Gastroesophageal sphincter (tissue), 3 donors: ENCODE measurements at regions not wholly inside any gene's neighbourhood (a gene's known extent, or its start where the extent isn't known, plus 50 kb on each side); places are given as distances from the start of the nearest gene placed in this dataset.

Experiments
- CTCF ChIP-seq, 4 experiments: fragments of 200-600 bp in 2 of 4; fragments of 450-650 bp in 2 of 4; sonication (generic) in 1 of 4; IDR thresholded peaks; one replicate each; pipeline ENCODE4 v1.5.1; 2017 to 2019; ENCODE audit warnings: antibody characterized with exemption in 4 of 4, mild to moderate bottlenecking in 2 of 4, moderate library complexity in 2 of 4
- POLR2A ChIP-seq, 2 donors: fragments of 450-650 bp; IDR thresholded peaks; one replicate each; pipeline ENCODE4 v1.6.1; 2017; ENCODE audit warnings: antibody characterized with exemption in 2 of 2, mild to moderate bottlenecking in 2 of 2, moderate library complexity in 1 of 2
- POLR2AphosphoS5 ChIP-seq: sonication (generic); formaldehyde crosslinking; IDR thresholded peaks from one replicate; pipeline ENCODE4 v1.6.1; 2017; ENCODE audit warnings: antibody characterized with exemption

- no peak for TF ChIP-seq CTCF (IDR thresholded peaks at IDR 0.05)
- TF ChIP-seq POLR2AphosphoS5, result no peak
- TF ChIP-seq POLR2A (IDR thresholded peaks at IDR 0.05), result no peak
Observed at GRCh38 chr3:182190056-182190455, 478.3 kb downstream of the SOX2 start.
